ENCODE measurements at regions not wholly inside any gene's neighbourhood (a gene's known extent, or its start where the extent isn't known, plus 50 kb on each side); places are given as distances from the start of the nearest gene placed in this dataset.
A peak's percentile ranks its signal among the peaks of the same experiment; 100 is the strongest.

DNA sequence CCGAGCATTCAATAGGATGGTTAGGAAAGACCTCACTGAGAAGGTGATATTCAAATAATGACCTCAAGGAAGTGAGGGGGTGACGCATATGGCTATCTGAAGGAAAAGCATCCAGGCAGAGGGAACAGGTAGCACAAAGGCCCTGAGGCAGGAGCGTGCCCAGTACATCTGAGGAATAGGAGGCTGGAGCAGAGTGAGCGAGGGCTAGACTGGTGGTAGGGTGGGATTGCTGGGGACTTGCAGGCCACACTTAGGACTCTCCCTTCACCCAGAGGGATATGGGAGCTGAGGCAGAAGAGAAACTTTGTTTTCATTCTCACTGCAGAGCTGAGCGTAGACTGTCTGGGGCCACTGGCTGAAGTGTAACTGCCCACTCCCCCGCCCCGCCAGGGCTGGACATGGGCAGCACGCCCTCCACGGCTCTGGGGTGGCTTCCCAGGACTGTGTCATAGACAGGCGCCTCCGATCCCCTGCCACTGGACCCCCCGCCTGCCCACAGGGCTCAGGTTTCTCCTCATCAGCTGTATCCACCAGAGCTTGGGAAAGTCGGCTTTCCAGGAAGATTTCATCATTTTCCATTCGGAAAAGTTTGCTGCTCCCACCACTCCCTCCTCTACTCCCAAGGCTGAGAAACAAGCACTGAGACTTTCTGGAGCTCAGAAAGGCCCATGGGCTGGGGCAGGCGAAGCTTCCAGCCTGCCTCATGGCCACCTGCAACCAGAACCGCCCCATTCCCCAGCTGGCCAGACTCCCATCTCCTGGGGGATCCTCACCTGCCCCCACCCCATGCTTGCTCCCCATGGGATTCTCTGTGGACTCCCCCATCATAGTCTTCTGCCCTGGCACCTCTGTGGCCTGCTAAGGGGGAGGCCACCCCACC, 142.6 kb downstream of the MRPL14 start (continued):
- TF ChIP-seq GABPB1 (CRISPR knock-in tag; IDR thresholded peaks at IDR 0.05) (0 out of 2 replicates have a peak, but pooled peaks have one; percentile 22), ATF1 (CRISPR knock-in tag; IDR thresholded peaks at IDR 0.05) (0 out of 2 replicates have a peak, but pooled peaks have one; percentile 13), HIVEP1 (CRISPR knock-in tag; IDR thresholded peaks at IDR 0.05) (0 out of 2 replicates have a peak, but pooled peaks have one; percentile 23), ZNF644 (CRISPR knock-in tag; IDR thresholded peaks at IDR 0.05; ENCODE audit: low read depth) (no peak), ZNF484 (CRISPR knock-in tag; IDR thresholded peaks at IDR 0.05; ENCODE audit: borderline replicate concordance, low read depth) (no peak), ZNF264 (CRISPR knock-in tag; IDR thresholded peaks at IDR 0.05) (no peak), SP2 (CRISPR knock-in tag; IDR thresholded peaks at IDR 0.05) (no peak), RFX5 (IDR thresholded peaks at IDR 0.05; ENCODE audit: low read depth, low read length) (peak; percentile 86), ZNF136 (CRISPR knock-in tag; IDR thresholded peaks at IDR 0.05; ENCODE audit: low read depth) (no peak), RXRA (CRISPR knock-in tag; IDR thresholded peaks at IDR 0.05) (0 out of 2 replicates have a peak, but pooled peaks have one; percentile 8), FOXA3 (CRISPR knock-in tag; IDR thresholded peaks at IDR 0.05) (0 out of 2 replicates have a peak, but pooled peaks have one; percentile 8)
- TF ChIP-seq, protein P1, sequence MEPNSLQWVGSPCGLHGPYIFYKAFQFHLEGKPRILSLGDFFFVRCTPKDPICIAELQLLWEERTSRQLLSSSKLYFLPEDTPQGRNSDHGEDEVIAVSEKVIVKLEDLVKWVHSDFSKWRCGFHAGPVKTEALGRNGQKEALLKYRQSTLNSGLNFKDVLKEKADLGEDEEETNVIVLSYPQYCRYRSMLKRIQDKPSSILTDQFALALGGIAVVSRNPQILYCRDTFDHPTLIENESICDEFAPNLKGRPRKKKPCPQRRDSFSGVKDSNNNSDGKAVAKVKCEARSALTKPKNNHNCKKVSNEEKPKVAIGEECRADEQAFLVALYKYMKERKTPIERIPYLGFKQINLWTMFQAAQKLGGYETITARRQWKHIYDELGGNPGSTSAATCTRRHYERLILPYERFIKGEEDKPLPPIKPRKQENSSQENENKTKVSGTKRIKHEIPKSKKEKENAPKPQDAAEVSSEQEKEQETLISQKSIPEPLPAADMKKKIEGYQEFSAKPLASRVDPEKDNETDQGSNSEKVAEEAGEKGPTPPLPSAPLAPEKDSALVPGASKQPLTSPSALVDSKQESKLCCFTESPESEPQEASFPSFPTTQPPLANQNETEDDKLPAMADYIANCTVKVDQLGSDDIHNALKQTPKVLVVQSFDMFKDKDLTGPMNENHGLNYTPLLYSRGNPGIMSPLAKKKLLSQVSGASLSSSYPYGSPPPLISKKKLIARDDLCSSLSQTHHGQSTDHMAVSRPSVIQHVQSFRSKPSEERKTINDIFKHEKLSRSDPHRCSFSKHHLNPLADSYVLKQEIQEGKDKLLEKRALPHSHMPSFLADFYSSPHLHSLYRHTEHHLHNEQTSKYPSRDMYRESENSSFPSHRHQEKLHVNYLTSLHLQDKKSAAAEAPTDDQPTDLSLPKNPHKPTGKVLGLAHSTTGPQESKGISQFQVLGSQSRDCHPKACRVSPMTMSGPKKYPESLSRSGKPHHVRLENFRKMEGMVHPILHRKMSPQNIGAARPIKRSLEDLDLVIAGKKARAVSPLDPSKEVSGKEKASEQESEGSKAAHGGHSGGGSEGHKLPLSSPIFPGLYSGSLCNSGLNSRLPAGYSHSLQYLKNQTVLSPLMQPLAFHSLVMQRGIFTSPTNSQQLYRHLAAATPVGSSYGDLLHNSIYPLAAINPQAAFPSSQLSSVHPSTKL (CRISPR knock-in tag; IDR thresholded peaks at IDR 0.05) = 0 out of 2 replicates have a peak, but pooled peaks have one; percentile 22
- TF ChIP-seq, protein P2, sequence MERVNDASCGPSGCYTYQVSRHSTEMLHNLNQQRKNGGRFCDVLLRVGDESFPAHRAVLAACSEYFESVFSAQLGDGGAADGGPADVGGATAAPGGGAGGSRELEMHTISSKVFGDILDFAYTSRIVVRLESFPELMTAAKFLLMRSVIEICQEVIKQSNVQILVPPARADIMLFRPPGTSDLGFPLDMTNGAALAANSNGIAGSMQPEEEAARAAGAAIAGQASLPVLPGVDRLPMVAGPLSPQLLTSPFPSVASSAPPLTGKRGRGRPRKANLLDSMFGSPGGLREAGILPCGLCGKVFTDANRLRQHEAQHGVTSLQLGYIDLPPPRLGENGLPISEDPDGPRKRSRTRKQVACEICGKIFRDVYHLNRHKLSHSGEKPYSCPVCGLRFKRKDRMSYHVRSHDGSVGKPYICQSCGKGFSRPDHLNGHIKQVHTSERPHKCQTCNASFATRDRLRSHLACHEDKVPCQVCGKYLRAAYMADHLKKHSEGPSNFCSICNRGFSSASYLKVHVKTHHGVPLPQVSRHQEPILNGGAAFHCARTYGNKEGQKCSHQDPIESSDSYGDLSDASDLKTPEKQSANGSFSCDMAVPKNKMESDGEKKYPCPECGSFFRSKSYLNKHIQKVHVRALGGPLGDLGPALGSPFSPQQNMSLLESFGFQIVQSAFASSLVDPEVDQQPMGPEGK (CRISPR knock-in tag; IDR thresholded peaks at IDR 0.05) = peak; percentile 23; the same call in 1 of the 2 replicates
- TF ChIP-seq, protein P3, sequence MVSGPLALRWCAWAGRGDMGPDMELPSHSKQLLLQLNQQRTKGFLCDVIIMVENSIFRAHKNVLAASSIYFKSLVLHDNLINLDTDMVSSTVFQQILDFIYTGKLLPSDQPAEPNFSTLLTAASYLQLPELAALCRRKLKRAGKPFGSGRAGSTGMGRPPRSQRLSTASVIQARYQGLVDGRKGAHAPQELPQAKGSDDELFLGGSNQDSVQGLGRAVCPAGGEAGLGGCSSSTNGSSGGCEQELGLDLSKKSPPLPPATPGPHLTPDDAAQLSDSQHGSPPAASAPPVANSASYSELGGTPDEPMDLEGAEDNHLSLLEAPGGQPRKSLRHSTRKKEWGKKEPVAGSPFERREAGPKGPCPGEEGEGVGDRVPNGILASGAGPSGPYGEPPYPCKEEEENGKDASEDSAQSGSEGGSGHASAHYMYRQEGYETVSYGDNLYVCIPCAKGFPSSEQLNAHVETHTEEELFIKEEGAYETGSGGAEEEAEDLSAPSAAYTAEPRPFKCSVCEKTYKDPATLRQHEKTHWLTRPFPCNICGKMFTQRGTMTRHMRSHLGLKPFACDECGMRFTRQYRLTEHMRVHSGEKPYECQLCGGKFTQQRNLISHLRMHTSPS (CRISPR knock-in tag; IDR thresholded peaks at IDR 0.05; ENCODE audit: low read depth) = peak; percentile 45; the same call in 1 of the 2 replicates
- TF ChIP-seq, protein P4, sequence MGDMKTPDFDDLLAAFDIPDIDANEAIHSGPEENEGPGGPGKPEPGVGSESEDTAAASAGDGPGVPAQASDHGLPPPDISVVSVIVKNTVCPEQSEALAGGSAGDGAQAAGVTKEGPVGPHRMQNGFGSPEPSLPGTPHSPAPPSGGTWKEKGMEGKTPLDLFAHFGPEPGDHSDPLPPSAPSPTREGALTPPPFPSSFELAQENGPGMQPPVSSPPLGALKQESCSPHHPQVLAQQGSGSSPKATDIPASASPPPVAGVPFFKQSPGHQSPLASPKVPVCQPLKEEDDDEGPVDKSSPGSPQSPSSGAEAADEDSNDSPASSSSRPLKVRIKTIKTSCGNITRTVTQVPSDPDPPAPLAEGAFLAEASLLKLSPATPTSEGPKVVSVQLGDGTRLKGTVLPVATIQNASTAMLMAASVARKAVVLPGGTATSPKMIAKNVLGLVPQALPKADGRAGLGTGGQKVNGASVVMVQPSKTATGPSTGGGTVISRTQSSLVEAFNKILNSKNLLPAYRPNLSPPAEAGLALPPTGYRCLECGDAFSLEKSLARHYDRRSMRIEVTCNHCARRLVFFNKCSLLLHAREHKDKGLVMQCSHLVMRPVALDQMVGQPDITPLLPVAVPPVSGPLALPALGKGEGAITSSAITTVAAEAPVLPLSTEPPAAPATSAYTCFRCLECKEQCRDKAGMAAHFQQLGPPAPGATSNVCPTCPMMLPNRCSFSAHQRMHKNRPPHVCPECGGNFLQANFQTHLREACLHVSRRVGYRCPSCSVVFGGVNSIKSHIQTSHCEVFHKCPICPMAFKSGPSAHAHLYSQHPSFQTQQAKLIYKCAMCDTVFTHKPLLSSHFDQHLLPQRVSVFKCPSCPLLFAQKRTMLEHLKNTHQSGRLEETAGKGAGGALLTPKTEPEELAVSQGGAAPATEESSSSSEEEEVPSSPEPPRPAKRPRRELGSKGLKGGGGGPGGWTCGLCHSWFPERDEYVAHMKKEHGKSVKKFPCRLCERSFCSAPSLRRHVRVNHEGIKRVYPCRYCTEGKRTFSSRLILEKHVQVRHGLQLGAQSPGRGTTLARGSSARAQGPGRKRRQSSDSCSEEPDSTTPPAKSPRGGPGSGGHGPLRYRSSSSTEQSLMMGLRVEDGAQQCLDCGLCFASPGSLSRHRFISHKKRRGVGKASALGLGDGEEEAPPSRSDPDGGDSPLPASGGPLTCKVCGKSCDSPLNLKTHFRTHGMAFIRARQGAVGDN (CRISPR knock-in tag; IDR thresholded peaks at IDR 0.05) = peak; percentile 54
